ENCODE measurements at regions not wholly inside any gene's neighbourhood (a gene's known extent, or its start where the extent isn't known, plus 50 kb on each side); places are given as distances from the start of the nearest gene placed in this dataset.

DNA sequence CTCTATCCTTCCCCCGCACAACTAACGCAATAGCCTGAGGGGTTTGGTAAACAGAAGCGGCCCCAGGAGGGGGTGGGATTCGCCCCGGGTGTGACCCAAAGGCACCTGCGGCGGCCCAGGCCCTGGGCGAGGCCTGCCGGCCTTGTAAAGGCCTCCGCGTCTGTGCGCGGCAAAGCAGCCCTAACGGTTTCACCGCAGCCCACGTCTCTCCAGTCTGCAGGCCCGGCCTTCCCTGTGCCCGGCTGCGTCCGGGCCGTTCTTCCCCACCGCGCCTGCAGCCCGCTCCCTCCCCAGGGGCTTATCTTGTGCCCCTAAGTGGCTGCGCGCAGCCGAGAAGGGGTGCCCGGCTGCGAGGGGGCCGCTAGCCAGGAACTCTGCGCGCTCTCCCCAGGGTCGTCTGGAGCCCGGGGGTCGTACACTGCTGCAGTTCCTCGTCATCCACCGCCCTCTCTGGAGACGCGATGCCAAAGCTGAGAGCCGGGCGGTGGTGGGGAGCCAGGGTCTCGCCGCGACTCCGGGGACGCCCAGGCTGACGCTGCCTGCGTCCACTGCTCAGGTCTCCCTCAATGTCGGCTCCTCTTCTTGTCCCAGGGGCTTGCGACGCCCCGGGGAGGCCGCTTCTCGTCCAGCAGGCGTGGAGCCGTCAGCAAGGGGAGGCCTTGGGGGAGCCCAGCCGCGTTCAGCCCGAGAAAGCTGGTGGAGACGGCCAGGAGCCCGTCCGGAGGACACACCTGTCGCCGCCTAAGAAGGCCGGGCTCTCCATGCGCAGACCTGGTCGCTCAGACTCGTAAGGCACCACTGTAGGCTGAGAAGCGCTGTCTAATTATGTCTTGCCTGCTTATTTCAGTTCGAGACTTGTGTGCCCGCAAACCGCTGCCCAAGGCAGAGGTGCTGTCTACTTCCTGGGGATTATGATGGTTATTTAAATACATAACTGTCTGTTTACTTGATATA, 132.3 kb downstream of the SPAG6 start:
- CTCF ChIA-PET = no interaction called here
- TF ChIP-seq, protein P1, sequence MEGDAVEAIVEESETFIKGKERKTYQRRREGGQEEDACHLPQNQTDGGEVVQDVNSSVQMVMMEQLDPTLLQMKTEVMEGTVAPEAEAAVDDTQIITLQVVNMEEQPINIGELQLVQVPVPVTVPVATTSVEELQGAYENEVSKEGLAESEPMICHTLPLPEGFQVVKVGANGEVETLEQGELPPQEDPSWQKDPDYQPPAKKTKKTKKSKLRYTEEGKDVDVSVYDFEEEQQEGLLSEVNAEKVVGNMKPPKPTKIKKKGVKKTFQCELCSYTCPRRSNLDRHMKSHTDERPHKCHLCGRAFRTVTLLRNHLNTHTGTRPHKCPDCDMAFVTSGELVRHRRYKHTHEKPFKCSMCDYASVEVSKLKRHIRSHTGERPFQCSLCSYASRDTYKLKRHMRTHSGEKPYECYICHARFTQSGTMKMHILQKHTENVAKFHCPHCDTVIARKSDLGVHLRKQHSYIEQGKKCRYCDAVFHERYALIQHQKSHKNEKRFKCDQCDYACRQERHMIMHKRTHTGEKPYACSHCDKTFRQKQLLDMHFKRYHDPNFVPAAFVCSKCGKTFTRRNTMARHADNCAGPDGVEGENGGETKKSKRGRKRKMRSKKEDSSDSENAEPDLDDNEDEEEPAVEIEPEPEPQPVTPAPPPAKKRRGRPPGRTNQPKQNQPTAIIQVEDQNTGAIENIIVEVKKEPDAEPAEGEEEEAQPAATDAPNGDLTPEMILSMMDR (IDR thresholded peaks at IDR 0.05; ENCODE audit: insufficient read depth, low read length, missing control alignments) = no peak
- POLR2A ChIA-PET = no interaction called here
- H3K4me3 ChIP-seq (ENCODE audit: low read depth, low read length) = no peak overlapping the region
- DNase-seq (ENCODE audit: low read depth, low spot score) = no peak

DNA sequence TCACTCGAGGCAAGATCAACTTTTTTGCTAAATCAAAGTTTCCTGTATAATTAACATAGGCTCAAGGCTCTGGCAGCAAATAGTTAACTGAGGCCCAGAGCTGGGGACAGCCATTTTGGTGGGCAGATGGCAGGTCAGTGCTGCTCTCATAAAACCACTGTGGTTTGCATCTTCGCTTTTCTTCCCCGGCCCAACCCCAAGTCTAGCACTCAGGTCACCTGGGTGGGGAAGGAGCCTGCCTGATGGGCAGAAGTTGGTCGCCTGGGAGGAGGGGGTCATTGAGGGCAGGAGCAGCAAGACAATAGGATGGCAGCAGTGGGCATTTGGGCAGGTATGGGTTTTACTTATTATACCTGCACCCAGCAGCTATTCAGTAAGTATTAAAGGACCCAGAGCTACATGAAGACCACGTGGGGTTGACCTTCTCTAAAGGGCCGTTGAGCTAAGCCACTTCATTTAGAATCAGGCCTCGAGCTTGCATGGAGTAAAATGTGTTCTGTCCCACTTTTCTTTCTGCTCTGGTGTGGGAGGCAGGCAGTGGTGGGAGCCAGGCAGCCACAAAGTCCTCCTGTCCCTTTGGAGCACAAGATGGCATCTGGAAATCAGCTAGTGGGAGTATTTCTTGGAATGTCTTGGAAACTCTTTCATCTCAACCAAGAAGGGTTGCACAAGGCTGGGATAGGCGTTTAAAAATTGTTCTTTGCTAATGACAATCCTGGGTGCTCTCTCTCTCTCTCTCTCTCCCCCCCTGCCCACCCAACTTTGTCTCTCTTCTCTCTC, 133.4 kb downstream of the SPAG6 start:
- ChIA-PET CTCF (no interaction called here), POLR2A (no interaction called here)
- H3K4me3 ChIP-seq (ENCODE audit: low read depth, low read length) = no peak overlapping the region
- no peak for DNase-seq (ENCODE audit: low read depth, low spot score)
- TF ChIP-seq, protein P1 (IDR thresholded peaks at IDR 0.05; ENCODE audit: insufficient read depth, low read length, missing control alignments) = no peak

DNA sequence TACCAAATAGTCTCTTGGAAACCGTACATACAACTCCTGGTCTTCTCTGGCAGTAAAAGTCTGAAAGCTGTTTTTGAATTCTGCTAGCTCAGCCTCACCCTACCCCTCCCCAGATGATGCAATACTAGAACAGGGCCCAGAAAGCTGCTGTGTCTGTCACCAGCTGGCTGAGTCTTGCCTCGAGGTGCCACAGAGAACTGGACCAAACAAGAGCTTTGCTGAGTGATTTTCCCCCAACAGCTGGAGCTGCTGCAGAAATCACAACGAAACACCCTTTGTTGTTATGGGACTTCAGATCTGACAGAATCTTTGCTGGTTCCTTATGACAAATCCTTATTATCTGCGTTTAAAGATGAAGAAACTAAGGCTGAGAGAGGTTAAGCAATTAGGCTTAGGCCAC, 134.1 kb downstream of the SPAG6 start:
- CTCF ChIA-PET = no interaction called here
- H3K4me3 ChIP-seq (ENCODE audit: low read depth, low read length) = no peak overlapping the region
- TF ChIP-seq, protein P1 (IDR thresholded peaks at IDR 0.05; ENCODE audit: insufficient read depth, low read length, missing control alignments) = no peak
- POLR2A ChIA-PET = no interaction called here
- DNase-seq (ENCODE audit: low read depth, low spot score) = no peak

GRCh38 chr10:22481106-22481505, 135.8 kb downstream of the SPAG6 start:
- no peak for DNase-seq (ENCODE audit: low read depth, low spot score)
- TF ChIP-seq, protein P1 (IDR thresholded peaks at IDR 0.05; ENCODE audit: insufficient read depth, low read length, missing control alignments) = no peak
- no peak overlapping the region for H3K4me3 ChIP-seq (ENCODE audit: low read depth, low read length)
- CTCF ChIA-PET = no interaction called here
- POLR2A ChIA-PET = no interaction called here

DNA sequence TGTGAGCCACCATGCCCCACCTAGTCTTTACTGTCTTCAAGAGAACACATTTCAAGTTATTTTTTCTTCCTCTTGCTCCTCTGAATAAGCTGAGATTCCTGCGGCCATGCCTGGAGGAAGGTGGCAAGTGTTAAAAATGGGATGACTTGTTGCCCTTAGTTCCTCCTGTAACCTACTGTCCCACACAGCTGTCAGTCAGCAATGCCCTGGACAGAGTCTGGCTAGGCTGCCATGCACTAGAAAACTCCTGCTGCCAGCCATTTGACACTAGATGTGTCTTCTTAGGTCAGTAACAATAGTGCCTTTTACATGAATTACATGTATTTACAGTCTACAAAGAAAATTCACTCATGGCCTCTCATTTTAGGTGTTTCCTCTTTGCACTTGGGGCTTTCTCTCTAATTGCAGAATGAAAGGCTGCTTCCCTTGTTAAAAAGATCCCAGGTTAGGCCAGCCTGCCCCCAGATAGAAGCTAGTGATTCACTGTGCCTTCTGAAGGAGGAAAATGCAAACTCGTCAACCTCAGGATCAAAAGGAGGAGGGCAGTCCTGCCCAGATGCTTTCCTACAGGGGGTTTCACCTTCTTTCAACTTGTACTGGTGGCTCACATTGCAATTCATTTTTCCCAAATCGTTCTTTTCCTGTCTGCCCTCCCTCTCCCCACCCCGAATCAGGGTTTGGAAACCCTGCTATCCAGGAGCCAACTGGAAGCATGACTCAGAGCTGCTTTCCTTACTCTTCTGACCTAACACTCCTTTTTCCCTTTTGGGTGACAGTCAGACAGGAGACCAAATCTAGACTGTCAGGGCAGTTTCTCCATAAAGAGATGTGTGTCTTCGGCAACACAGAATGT, 136.6 kb downstream of the SPAG6 start:
- TF ChIP-seq, protein P1 (IDR thresholded peaks at IDR 0.05; ENCODE audit: insufficient read depth, low read length, missing control alignments) = no peak
- no peak for DNase-seq (ENCODE audit: low read depth, low spot score)
- CTCF ChIA-PET = interaction anchor here (0.6 kb wide), 1 partner anchor 71 kb away, joined by 3 read pairs; no protein-coding TSS in a partner anchor
- no peak overlapping the region for H3K4me3 ChIP-seq (ENCODE audit: low read depth, low read length)
- POLR2A ChIA-PET = interaction anchor here (0.6 kb wide), 1 partner anchor 397 kb away, joined by 3 read pairs; no protein-coding TSS in a partner anchor

Data from AG04449 (cell line).